Uterus (tissue), 3 donors: ENCODE measurements at regions not wholly inside any gene's neighbourhood (a gene's known extent, or its start where the extent isn't known, plus 50 kb on each side); places are given as distances from the start of the nearest gene placed in this dataset.

Experiments
- DNase-seq, 2 donors: peaks; one replicate each; pipeline ENCODE4 v3.0.0-alpha.2; 2019 to 2020
- H3K27ac ChIP-seq, 2 donors: fragments of 200-600 bp; sonication (generic); 1 replicate in 1 of 2; 2 replicates in 1 of 2; pipeline ENCODE4 v1.5.1; 2016 to 2018
- H3K27me3 ChIP-seq, 2 donors: fragments of 200-600 bp; sonication (generic); one replicate each; pipeline ENCODE4 v1.5.1; 2018 to 2019; ENCODE audit warnings: control low read depth in 1 of 2
- H3K36me3 ChIP-seq, 2 donors: fragments of 200-600 bp; sonication (generic); one replicate each; pipeline ENCODE4 v1.5.1; 2019; ENCODE audit warnings: control low read depth in 1 of 2
- H3K4me1 ChIP-seq, 2 donors: fragments of 200-600 bp; sonication (generic); one replicate each; pipeline ENCODE4 v1.5.1; 2018 to 2019; ENCODE audit warnings: control low read depth in 1 of 2
- H3K4me3 ChIP-seq, 2 donors: fragments of 200-600 bp; sonication (generic); 1 replicate in 1 of 2; 2 replicates in 1 of 2; pipeline ENCODE4 v1.5.1; 2018 to 2019; ENCODE audit warnings: mild to moderate bottlenecking in 1 of 2
- H3K9me3 ChIP-seq, 2 donors: fragments of 200-600 bp; sonication (generic); one replicate each; pipeline ENCODE4 v1.5.1; 2019; ENCODE audit warnings: control low read depth in 1 of 2
- POLR2A ChIP-seq, 2 donors: fragments of 450-650 bp; IDR thresholded peaks; one replicate each; pipeline ENCODE4 v1.6.1; 2016; ENCODE audit warnings: antibody characterized with exemption in 2 of 2, mild to moderate bottlenecking in 1 of 2, moderate library complexity in 1 of 2
- intact Hi-C: fragments of 100-400 bp; cut with DNase I; formaldehyde crosslinking; loops from one replicate; pipeline ENCODE4 v1.15.1; 2023; ENCODE audit warnings: low total_unique reads
- TF ChIP-seq, protein P1 (sequence below), 4 experiments: fragments of 200-600 bp in 2 of 4; fragments of 450-650 bp in 2 of 4; sonication (generic) in 2 of 4; IDR thresholded peaks; one replicate each; pipeline ENCODE4 v1.5.1; 2016 to 2019; ENCODE audit warnings: antibody characterized with exemption in 4 of 4, mild to moderate bottlenecking in 2 of 4, moderate library complexity in 1 of 4
- donor health status: DM: yes; HTN: yes; CAD: no.

DNA sequence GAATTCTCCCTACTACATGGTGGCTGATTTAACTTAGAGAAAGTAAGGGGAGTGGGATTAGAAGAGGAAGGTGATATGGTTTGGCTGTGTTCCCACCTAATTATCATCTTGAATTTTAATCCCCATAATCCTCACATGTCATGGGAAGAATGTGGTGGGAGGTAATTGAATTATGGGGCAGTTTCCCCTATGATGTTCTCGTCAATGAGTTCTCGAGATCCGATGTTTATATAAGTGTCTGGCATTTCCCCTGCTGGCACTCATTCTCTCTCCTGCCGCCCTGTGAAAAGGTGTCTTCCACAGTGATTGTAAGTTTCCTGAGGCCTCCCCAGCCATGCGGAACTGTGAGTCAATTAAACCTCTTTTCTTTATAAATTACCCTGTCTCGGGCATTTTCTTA lies 169.3 kb downstream of the CASP12 start:
- Histone ChIP-seq H3K4me3 (no peak overlapping the region), H3K36me3 (no peaks in the 10 kb centered on the region), H3K27ac (no peak overlapping the region), H3K4me1 (no peaks in the 10 kb centered on the region), H3K9me3 (no peaks in the 10 kb centered on the region), H3K27me3 (no peaks in the 10 kb centered on the region)
- TF ChIP-seq, protein P1, sequence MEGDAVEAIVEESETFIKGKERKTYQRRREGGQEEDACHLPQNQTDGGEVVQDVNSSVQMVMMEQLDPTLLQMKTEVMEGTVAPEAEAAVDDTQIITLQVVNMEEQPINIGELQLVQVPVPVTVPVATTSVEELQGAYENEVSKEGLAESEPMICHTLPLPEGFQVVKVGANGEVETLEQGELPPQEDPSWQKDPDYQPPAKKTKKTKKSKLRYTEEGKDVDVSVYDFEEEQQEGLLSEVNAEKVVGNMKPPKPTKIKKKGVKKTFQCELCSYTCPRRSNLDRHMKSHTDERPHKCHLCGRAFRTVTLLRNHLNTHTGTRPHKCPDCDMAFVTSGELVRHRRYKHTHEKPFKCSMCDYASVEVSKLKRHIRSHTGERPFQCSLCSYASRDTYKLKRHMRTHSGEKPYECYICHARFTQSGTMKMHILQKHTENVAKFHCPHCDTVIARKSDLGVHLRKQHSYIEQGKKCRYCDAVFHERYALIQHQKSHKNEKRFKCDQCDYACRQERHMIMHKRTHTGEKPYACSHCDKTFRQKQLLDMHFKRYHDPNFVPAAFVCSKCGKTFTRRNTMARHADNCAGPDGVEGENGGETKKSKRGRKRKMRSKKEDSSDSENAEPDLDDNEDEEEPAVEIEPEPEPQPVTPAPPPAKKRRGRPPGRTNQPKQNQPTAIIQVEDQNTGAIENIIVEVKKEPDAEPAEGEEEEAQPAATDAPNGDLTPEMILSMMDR (IDR thresholded peaks at IDR 0.05), result no peak
- no peak for TF ChIP-seq POLR2A (IDR thresholded peaks at IDR 0.05)
- DNase-seq, result no peak
- intact Hi-C loops, result no loop called here

DNA sequence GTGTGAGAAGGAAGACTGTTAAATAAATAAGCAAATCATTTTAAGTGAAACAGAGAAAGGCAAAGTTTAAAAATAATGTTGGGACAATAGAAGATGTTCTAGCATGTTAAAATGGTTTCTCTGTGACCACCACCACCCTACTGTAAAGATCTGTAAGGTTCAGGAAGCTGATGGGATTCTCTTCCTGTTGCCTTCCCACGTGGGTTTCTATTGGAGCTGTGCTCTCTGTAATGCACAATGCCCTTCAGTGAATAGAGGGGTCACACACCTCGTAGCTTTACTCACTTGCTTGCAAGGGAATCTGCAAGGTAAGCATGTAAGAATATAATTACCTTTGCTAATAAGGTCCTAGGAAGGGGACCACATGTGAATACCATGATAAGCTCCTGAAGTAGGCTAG lies 170.5 kb downstream of the CASP12 start:
- Histone ChIP-seq H3K27ac (no peak overlapping the region), H3K27me3 (no peaks in the 10 kb centered on the region), H3K9me3 (no peaks in the 10 kb centered on the region), H3K36me3 (no peaks in the 10 kb centered on the region), H3K4me3 (no peak overlapping the region), H3K4me1 (no peaks in the 10 kb centered on the region)
- intact Hi-C loops, result no loop called here
- no peak for DNase-seq
- TF ChIP-seq POLR2A (IDR thresholded peaks at IDR 0.05), result no peak

DNA sequence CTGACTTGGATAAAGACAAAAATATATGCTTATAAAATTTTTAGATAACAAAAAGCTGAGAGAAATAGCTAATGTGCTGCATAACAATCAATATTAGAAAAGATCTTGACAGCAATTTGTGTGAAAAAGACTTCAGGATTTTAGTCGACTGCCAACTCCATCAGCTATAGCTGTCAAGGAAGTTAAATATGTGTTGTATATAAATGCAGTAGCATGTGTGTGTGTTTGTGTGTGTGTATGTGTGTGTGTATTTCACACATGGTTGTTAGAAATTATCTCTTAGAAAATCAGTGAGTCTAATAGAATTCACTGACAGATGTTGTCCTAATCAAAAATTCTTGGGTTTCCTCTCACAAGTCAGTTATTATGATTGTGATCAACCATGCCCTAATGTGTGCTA lies 171.2 kb downstream of the CASP12 start:
- no peaks in the 10 kb centered on the region for H3K36me3 ChIP-seq
- TF ChIP-seq, protein P1 (IDR thresholded peaks at IDR 0.05), result no peak

DNA sequence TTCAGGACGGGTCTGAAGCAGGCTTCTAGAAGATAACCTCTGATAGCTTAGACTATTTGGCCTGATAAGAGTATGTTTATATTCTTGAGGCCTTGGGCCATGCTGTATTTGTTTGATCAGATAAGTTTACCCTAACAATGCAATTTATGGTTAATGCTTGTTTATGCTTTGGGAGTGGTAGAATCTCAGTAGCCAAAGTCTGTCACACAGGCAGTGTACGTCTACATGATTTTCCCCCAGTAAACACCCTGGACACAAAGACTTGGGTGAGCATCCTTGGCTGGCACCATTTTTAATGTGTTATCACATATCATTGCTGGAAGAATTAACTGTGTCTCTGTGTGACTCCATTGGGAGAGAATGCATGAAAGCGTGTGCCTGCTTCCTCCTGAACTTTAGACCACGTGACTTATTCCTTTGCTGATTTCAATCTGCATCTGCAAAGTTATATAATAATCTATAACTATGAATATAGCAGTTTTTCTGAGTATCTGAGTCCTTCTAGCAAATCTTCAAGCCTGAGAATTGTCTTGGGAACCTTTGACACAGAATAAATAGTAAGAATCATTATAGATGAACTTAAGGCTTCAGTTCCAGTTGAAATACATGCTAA lies 172.4 kb downstream of the CASP12 start:
- no peaks in the 10 kb centered on the region for H3K4me1 ChIP-seq
- no peaks in the 10 kb centered on the region for H3K9me3 ChIP-seq
- no peaks in the 10 kb centered on the region for H3K36me3 ChIP-seq
- TF ChIP-seq POLR2A (IDR thresholded peaks at IDR 0.05), result no peak
- TF ChIP-seq, protein P1 (IDR thresholded peaks at IDR 0.05), result no peak
- H3K27me3 ChIP-seq, result no peaks in the 10 kb centered on the region
- no peak for DNase-seq
- intact Hi-C loops, result no loop called here
- H3K4me3 ChIP-seq, result no peak overlapping the region
- H3K27ac ChIP-seq, result no peak overlapping the region

More for the DNA sequence above, 171.2 kb downstream of the CASP12 start:
- intact Hi-C loops, result no loop called here
- H3K4me1 ChIP-seq, result no peaks in the 10 kb centered on the region
- H3K27ac ChIP-seq, result no peak overlapping the region
- no peak for DNase-seq
- no peaks in the 10 kb centered on the region for H3K9me3 ChIP-seq
- H3K27me3 ChIP-seq, result no peaks in the 10 kb centered on the region
- H3K4me3 ChIP-seq, result no peak overlapping the region

DNA sequence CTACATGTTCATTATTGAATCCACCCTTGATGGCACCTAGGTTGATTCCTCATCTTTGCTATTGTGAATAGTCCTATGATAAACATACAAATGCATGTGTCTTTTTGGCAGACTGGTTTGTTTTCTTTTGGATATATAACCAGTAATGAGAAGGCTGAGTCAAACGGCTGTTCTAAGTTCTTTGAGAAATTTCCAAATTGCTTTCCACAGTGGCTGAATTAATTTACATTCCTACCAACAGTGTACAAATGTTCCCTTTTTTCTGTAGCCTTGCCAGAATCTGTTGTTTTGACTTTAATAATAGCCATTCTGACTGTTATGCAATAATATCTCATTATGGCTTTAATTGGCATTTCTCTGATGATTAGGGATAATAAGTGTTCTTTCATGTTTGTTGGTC lies 184.9 kb downstream of the CASP12 start:
- TF ChIP-seq POLR2A (IDR thresholded peaks at IDR 0.05), result no peak
- TF ChIP-seq, protein P1 (IDR thresholded peaks at IDR 0.05), result no peak

More for the DNA sequence above, 184.9 kb downstream of the CASP12 start:
- Histone ChIP-seq H3K4me3 (no peak overlapping the region), H3K27me3 (no peaks in the 10 kb centered on the region), H3K36me3 (no peaks in the 10 kb centered on the region), H3K4me1 (no peaks in the 10 kb centered on the region), H3K9me3 (no peaks in the 10 kb centered on the region), H3K27ac (no peak overlapping the region)
- no peak for DNase-seq
- intact Hi-C loops, result no loop called here
